Peyer's patch (tissue), 4 donors: ENCODE measurements at regions not wholly inside any gene's neighbourhood (a gene's known extent, or its start where the extent isn't known, plus 50 kb on each side); places are given as distances from the start of the nearest gene placed in this dataset.

Source experiments
- POLR2A ChIP-seq, 2 donors: fragments of 450-650 bp; IDR thresholded peaks; one replicate each; pipeline ENCODE4 v1.5.1; 2017; ENCODE audit warnings: antibody characterized with exemption in 2 of 2, mild to moderate bottlenecking in 2 of 2, moderate library complexity in 2 of 2
- TF ChIP-seq, protein P1 (sequence below), 6 experiments: fragments of 450-650 bp in 4 of 6; fragments of 200-600 bp in 2 of 6; sonication (generic) in 1 of 6; IDR thresholded peaks; one replicate each; pipeline ENCODE4 v1.5.1; 2017 to 2019; ENCODE audit warnings: antibody characterized with exemption in 6 of 6, mild to moderate bottlenecking in 3 of 6, moderate library complexity in 1 of 6

DNA sequence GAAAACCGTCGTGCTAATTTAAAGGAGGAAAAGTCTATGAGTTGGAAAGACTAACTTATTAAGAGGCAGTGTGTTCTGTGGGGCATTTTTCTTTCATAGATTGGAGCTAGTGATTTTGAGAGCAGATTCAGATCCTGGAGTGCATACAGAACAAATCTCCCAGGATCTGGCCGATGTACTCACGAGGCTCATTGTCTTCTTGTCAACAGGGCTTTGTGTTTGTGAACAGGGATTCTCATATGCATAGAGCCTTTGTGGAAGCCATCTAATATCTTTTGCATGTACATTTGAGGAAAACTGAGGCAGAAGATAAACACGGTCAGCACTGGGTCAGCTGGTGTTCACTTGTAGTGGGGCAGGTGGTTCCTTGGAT, 482.9 kb upstream of the TSHZ3 start:
- TF ChIP-seq, protein P1, sequence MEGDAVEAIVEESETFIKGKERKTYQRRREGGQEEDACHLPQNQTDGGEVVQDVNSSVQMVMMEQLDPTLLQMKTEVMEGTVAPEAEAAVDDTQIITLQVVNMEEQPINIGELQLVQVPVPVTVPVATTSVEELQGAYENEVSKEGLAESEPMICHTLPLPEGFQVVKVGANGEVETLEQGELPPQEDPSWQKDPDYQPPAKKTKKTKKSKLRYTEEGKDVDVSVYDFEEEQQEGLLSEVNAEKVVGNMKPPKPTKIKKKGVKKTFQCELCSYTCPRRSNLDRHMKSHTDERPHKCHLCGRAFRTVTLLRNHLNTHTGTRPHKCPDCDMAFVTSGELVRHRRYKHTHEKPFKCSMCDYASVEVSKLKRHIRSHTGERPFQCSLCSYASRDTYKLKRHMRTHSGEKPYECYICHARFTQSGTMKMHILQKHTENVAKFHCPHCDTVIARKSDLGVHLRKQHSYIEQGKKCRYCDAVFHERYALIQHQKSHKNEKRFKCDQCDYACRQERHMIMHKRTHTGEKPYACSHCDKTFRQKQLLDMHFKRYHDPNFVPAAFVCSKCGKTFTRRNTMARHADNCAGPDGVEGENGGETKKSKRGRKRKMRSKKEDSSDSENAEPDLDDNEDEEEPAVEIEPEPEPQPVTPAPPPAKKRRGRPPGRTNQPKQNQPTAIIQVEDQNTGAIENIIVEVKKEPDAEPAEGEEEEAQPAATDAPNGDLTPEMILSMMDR (IDR thresholded peaks at IDR 0.05), result no peak
- TF ChIP-seq POLR2A (IDR thresholded peaks at IDR 0.05), result no peak
